ENCODE measurements at regions not wholly inside any gene's neighbourhood (a gene's known extent, or its start where the extent isn't known, plus 50 kb on each side); places are given as distances from the start of the nearest gene placed in this dataset.
"Not testable (repeated sequence)": the region's sequence is repeated elsewhere in the genome, so short reads cannot be mapped to it uniquely, and the experiment has no call there.

DNA sequence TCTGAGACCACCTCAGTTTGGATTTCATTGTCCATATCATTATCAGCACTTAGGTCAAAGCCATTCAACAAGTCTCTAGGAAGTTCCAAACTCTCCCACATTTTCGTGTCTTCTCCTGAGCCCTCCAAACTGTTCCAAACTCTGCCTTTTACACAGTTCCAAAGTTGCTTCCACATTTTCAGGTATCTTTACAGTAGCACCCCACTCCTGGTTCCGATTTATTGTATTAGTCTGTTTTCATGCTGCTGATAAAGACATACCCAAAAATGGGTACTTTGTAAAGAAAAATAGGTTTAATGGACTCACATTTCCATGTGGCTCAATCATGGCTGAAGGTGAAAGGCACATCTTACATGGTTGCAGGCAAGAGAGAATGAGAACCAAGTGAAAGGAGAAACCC, 646.4 kb upstream of the LRFN5 start:
- not testable (repeated sequence) for H3K27me3 ChIP-seq (replicated peaks); H3K4me3 ChIP-seq; DNase-seq (ENCODE audit: low read depth in 1 of 2, low spot score in 2 of 2); H3K4me1 ChIP-seq (replicated peaks); H3K27ac ChIP-seq; H3K9me3 ChIP-seq (replicated peaks); H3K36me3 ChIP-seq

GRCh38 chr14:40955131-40955505, 651.6 kb upstream of the LRFN5 start:
- H3K4me3 ChIP-seq: no peak overlapping the region

DNA sequence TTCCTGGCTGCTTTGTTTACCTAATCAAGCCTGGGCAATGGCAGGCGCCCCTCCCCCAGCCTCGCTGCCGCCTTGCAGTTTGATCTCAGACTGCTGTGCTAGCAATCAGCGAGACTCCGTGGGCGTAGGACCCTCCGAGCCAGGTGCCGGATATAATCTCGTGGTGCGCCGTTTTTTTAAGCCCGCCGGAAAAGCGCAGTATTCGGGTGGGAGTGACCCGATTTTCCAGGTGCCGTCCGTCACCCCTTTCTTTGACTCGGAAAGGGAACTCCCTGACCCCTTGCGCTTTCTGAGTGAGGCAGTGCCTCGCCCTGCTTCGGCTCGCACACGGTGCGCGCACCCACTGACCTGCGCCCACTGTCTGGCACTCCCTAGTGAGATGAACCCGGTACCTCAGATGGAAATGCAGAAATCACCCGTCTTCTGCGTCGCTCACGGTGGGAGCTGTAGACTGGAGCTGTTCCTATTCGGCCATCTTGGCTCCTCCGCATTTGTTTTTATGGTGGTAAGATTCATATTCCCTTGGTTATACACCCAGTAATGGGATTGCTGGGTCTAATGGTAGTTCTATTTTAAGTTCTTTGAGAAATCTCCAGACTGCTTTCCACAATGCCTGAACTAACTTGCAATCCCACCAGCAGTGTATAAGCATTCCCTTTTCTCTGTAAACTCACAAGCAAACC, 652.1 kb upstream of the LRFN5 start:
- DNase-seq (ENCODE audit: low read depth in 1 of 2, low spot score in 2 of 2); H3K36me3 ChIP-seq; H3K27ac ChIP-seq; H3K4me3 ChIP-seq; H3K9me3 ChIP-seq (replicated peaks); H3K4me1 ChIP-seq (replicated peaks); H3K27me3 ChIP-seq (replicated peaks): not testable (repeated sequence)

More at GRCh38 chr14:40955131-40955505, 651.6 kb upstream of the LRFN5 start:
- Histone ChIP-seq H3K9me3 (replicated peaks) (no peaks in the 10 kb centered on the region), H3K4me1 (replicated peaks) (no peaks in the 10 kb centered on the region), H3K27me3 (replicated peaks) (no peaks in the 10 kb centered on the region), H3K27ac (no peak overlapping the region), H3K36me3 (no peaks in the 10 kb centered on the region)
- no peak for DNase-seq (ENCODE audit: low read depth in 1 of 2, low spot score in 2 of 2)

GRCh38 chr14:40944521-40944920, 662.2 kb upstream of the LRFN5 start:
- H3K27me3 ChIP-seq (replicated peaks): no peaks in the 10 kb centered on the region
- no peaks in the 10 kb centered on the region for H3K4me1 ChIP-seq (replicated peaks)
- no peaks in the 10 kb centered on the region for H3K36me3 ChIP-seq
- no peak for DNase-seq (ENCODE audit: low read depth in 1 of 2, low spot score in 2 of 2)
- no peak overlapping the region for H3K27ac ChIP-seq
- H3K4me3 ChIP-seq: no peak overlapping the region
- H3K9me3 ChIP-seq (replicated peaks): no peaks in the 10 kb centered on the region

DNA sequence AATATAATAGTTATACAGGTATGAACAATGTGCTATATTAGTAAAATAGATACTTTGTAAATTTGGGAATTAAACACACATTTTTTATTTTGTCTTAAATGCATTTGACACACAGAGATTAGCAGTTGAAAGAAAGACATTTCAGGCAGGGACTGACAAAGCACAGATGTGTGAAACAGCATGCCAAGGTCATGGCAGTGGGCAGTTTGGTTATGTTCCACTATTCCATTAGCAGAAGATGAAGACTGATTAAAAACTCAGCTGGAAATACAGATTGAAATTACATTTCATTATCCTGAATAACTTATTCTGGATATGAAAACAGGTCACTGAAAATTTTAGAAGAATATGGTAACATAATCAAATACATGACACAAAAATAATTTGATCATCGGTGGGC, 669.8 kb upstream of the LRFN5 start:
- no peaks in the 10 kb centered on the region for H3K9me3 ChIP-seq (replicated peaks)
- H3K27ac ChIP-seq: no peak overlapping the region
- no peaks in the 10 kb centered on the region for H3K4me1 ChIP-seq (replicated peaks)
- no peaks in the 10 kb centered on the region for H3K36me3 ChIP-seq
- no peaks in the 10 kb centered on the region for H3K27me3 ChIP-seq (replicated peaks)
- no peak for DNase-seq (ENCODE audit: low read depth in 1 of 2, low spot score in 2 of 2)
- no peak overlapping the region for H3K4me3 ChIP-seq

GRCh38 chr14:40920380-40920779, 686.3 kb upstream of the LRFN5 start:
- Histone ChIP-seq H3K4me3 (no peak overlapping the region), H3K36me3 (no peaks in the 10 kb centered on the region), H3K4me1 (replicated peaks) (no peaks in the 10 kb centered on the region), H3K9me3 (replicated peaks) (no peaks in the 10 kb centered on the region; the same call in 1 of the 2 replicates), H3K27me3 (replicated peaks) (no peaks in the 10 kb centered on the region), H3K27ac (no peak overlapping the region)
- no peak for DNase-seq (ENCODE audit: low read depth in 1 of 2, low spot score in 2 of 2)

DNA sequence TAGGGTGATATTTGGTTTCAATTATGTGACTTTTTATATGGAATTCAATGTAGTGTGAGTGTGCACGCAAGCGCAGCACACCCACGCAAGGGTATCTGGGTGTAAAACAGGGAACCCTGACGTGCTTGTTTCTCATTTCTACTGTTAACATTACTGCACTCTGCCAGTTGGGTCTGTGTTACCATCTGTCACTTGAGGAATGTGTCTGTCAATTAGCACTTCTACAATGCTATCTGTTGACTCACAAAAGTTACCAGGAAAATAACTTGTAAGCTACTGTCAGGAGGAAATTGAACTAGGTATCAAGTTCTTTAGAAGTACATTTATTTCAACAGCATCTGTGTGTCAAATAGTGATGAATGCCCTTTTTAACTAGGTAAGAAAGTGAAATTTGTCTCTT, 695.5 kb upstream of the LRFN5 start:
- Histone ChIP-seq H3K36me3 (no peaks in the 10 kb centered on the region), H3K4me1 (replicated peaks) (no peaks in the 10 kb centered on the region), H3K9me3 (replicated peaks) (no peaks in the 10 kb centered on the region; the same call in 1 of the 2 replicates), H3K27ac (no peak overlapping the region), H3K4me3 (no peak overlapping the region), H3K27me3 (replicated peaks) (no peaks in the 10 kb centered on the region)
- DNase-seq (ENCODE audit: low read depth in 1 of 2, low spot score in 2 of 2): no peak

DNA sequence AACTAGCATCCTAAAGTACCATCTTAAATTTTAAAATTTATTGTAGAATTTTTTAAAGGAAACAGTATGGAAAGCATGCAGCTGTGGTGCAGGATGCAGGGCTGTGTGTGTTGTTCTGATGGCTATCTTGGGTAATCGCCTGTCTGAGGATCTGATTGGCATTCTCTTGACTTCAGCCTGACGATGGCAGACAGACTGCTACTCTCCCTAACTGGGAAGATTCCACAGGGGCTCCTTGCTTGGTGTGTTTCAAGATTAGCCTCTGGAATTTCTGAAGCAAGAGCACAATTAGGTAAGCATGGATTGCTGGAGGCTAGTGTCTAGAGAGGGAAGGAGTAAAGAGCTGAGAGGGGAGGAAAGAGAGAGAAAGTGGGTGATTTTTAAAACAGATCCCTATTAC, 696.8 kb upstream of the LRFN5 start:
- H3K27ac ChIP-seq: no peak overlapping the region
- H3K36me3 ChIP-seq: no peaks in the 10 kb centered on the region
- no peaks in the 10 kb centered on the region for H3K9me3 ChIP-seq (replicated peaks)
- H3K4me1 ChIP-seq (replicated peaks): no peaks in the 10 kb centered on the region
- DNase-seq (ENCODE audit: low read depth in 1 of 2, low spot score in 2 of 2): no peak
- H3K4me3 ChIP-seq: no peak overlapping the region
- H3K27me3 ChIP-seq (replicated peaks): no peaks in the 10 kb centered on the region

GRCh38 chr14:40903709-40904108, 703.0 kb upstream of the LRFN5 start:
- H3K36me3 ChIP-seq: no peaks in the 10 kb centered on the region
- no peak overlapping the region for H3K4me3 ChIP-seq
- H3K27me3 ChIP-seq (replicated peaks): no peaks in the 10 kb centered on the region
- no peak for DNase-seq (ENCODE audit: low read depth in 1 of 2, low spot score in 2 of 2)
- H3K9me3 ChIP-seq (replicated peaks): no peaks in the 10 kb centered on the region
- no peak overlapping the region for H3K27ac ChIP-seq
- no peaks in the 10 kb centered on the region for H3K4me1 ChIP-seq (replicated peaks)

DNA sequence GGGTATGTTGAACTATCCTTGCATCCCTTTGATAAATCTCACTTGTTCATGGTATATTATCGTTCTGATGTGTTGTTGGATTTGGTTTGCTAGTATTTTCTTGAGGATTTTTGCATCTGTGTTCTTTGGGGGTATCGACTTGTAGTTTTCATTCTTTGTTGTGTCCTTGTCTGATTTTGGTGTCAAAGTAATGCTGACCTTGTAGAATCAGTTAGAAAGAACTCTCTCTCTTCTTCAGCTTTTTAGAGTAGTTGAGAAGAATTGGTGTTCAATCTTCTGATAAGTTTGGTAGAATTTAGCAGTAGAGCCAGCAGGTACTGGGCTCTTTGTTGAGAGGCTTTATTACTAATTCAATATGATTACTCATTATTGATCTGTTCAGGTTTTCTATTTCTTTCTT, 707.2 kb upstream of the LRFN5 start:
- no peaks in the 10 kb centered on the region for H3K4me1 ChIP-seq (replicated peaks)
- H3K9me3 ChIP-seq (replicated peaks): no peaks in the 10 kb centered on the region
- H3K4me3 ChIP-seq: no peak overlapping the region
- no peak for DNase-seq (ENCODE audit: low read depth in 1 of 2, low spot score in 2 of 2)
- H3K27ac ChIP-seq: no peak overlapping the region
- H3K27me3 ChIP-seq (replicated peaks): no peaks in the 10 kb centered on the region
- H3K36me3 ChIP-seq: no peaks in the 10 kb centered on the region

- no peaks in the 10 kb centered on the region for H3K36me3 ChIP-seq
- no peaks in the 10 kb centered on the region for H3K27me3 ChIP-seq (replicated peaks)
- no peak overlapping the region for H3K4me3 ChIP-seq
- H3K27ac ChIP-seq: no peak overlapping the region
- H3K4me1 ChIP-seq (replicated peaks): no peaks in the 10 kb centered on the region
- H3K9me3 ChIP-seq (replicated peaks): no peaks in the 10 kb centered on the region
- DNase-seq (ENCODE audit: low read depth in 1 of 2, low spot score in 2 of 2): no peak
These were observed 711.8 kb upstream of the LRFN5 start for GRCh38 chr14:40894846-40895245.

DNA sequence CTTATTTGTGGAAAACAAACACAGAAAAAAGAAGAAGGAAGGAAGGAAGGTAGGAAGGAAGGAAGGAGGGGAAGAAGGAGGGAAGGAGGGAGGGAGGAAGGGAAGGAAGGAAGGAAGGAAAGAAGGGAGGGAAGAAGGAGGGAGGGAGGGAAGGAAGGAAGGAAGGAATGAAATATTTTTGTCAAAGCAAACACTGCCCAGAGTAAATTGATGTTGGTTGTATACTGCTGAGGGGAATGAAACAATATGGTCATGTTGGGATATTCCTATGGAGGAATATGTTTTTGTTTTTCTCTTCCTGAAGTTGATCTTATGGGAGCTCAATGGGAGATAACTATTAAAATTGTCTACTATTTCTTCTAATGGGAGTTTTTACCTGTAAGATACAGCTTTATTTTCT, 717.5 kb upstream of the LRFN5 start:
- Histone ChIP-seq H3K9me3 (replicated peaks) (no peaks in the 10 kb centered on the region), H3K4me3 (no peak overlapping the region), H3K36me3 (no peaks in the 10 kb centered on the region), H3K27ac (no peak overlapping the region), H3K4me1 (replicated peaks) (no peaks in the 10 kb centered on the region), H3K27me3 (replicated peaks) (no peaks in the 10 kb centered on the region)
- no peak for DNase-seq (ENCODE audit: low read depth in 1 of 2, low spot score in 2 of 2)

- Histone ChIP-seq H3K27me3 (replicated peaks) (no peaks in the 10 kb centered on the region), H3K9me3 (replicated peaks) (no peaks in the 10 kb centered on the region), H3K4me3 (no peak overlapping the region), H3K27ac (no peak overlapping the region), H3K36me3 (no peaks in the 10 kb centered on the region), H3K4me1 (replicated peaks) (no peaks in the 10 kb centered on the region)
- no peak for DNase-seq (ENCODE audit: low read depth in 1 of 2, low spot score in 2 of 2)
These were observed 718.8 kb upstream of the LRFN5 start for GRCh38 chr14:40887912-40888311.

DNA sequence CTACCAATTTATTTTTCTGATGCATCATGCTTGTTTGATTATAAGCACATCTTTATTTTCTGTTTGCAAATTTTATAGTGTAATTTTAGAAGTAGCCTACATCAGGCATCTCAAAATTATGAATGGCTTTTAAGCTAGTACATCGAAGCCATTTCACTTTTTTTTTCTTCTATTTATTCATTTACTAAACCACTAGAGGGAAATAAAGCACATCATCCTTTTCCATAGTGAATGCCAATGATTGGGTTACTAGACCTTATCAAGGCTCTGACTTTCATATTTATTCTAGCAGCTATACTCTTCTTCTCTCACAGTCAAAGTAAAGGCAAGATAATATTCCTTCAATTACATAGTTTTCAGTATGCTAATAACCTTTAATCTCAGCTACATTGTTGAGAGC, 736.4 kb upstream of the LRFN5 start:
- H3K4me3 ChIP-seq: no peak overlapping the region
- no peak for DNase-seq (ENCODE audit: low read depth in 1 of 2, low spot score in 2 of 2)
- H3K36me3 ChIP-seq: no peaks in the 10 kb centered on the region
- H3K27me3 ChIP-seq (replicated peaks): no peaks in the 10 kb centered on the region
- H3K9me3 ChIP-seq (replicated peaks): no peaks in the 10 kb centered on the region; the same call in 1 of the 2 replicates
- no peak overlapping the region for H3K27ac ChIP-seq
- no peaks in the 10 kb centered on the region for H3K4me1 ChIP-seq (replicated peaks)

DNA sequence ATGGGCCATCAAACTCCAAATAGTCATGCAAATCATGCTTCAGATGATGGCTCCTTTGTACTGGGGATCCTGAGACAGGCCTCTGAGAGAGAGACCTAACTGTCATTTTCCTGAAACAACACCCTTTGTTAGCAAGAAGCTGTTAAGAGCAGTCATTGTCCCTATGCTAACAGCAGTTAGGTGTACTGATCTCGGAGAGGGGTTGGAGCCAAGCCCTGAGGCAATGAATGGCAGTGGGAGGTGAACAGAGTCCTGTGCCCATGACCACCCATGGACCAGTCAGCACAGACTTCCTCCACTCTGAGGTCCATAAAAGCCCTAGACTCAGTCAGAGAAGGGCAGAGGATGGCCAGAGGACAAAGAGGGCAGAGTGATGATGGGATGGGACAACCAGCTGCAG, 747.6 kb upstream of the LRFN5 start:
- Histone ChIP-seq H3K27me3 (replicated peaks) (no peaks in the 10 kb centered on the region), H3K36me3 (no peaks in the 10 kb centered on the region), H3K27ac (no peak overlapping the region), H3K4me3 (no peak overlapping the region), H3K4me1 (replicated peaks) (no peaks in the 10 kb centered on the region), H3K9me3 (replicated peaks) (no peaks in the 10 kb centered on the region)
- no peak for DNase-seq (ENCODE audit: low read depth in 1 of 2, low spot score in 2 of 2)
